C4-2B (cell line): ENCODE measurements at regions not wholly inside any gene's neighbourhood (a gene's known extent, or its start where the extent isn't known, plus 50 kb on each side); places are given as distances from the start of the nearest gene placed in this dataset.

Experiments used
- CTCF ChIP-seq: fragments of 450-650 bp; conservative IDR thresholded peaks from 2 replicates; pipeline ENCODE4 v1.5.1; 2017; ENCODE audit warnings: mild to moderate bottlenecking
- ZFX ChIP-seq: fragments of 450-650 bp; IDR thresholded peaks from 2 replicates; pipeline ENCODE4 v1.6.1; 2017

DNA sequence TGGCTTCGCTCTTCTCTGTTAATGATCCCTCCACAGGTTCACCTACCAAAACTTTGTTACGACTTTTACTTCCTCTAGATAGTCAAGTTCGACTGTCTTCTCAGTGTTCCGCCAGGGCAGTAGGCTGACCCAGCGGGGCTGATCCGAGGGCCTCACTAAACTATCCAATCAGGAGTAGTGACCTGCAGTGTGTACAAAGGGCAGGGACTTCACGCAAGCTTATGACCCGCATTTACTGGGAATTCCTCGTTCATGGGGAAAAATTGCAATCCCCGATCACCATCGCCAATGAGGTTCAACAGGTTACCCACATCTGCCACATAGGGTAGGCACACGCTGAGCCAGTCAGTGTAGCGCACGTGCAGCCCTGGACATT lies 771.4 kb upstream of the DEFB115 start:
- TF ChIP-seq CTCF (no peak), ZFX (no peak)
